ENCODE measurements at regions not wholly inside any gene's neighbourhood (a gene's known extent, or its start where the extent isn't known, plus 50 kb on each side); places are given as distances from the start of the nearest gene placed in this dataset.

DNA sequence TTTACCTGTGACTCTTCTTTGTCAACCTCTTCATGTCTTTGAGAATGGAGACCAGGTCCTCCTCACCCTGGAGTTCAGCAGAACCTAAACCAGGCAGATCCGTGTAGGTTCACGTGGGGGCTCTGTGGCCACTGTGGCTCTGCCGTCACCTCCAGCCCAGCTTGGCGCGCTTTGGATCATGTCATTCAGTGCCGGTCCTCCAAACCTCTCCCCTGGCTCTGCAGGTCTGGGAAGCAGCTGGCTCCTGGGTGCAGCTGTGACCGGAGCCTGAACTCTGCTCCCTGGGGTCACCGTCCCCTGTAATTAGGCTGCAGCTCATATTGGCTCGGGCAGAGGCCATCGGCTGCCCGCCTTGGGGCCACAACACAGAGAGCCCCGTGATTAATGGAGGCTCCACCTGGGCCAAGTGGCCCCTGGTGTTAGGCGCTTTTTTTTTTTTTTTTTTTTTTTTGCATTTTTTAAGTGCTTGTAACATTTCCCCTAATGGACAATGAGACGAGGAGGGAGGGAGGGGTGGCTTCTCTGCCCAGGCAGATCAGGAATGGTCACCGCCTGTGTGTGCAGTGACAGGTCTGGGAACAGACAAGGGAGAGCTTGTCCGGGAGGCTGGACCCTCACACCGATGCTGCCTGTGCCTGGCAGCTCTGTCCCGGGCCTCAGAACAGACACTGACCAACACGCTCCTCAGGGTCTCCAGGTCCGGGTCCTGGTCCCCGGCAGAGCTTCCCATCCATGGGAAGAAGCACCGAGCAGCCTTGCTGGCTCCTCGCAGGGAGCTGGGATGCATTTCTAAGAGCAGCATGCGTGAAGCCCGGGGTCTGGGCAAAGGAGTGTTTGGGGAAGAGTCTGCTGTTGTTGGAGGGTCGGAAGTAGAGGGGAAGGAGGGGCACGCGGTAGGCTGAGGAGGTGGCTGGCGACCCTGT is 247.9 kb downstream of the SEC14L1 start:
- ATAC-seq (no peak), DNase-seq (ENCODE audit: low spot score) (no peak)
- H3K4me3 Mint-ChIP-seq: peak overlapping the region; percentile 85
- no peaks in the 10 kb centered on the region for H3K36me3 Mint-ChIP-seq
- H3K9me3 Mint-ChIP-seq: no peaks in the 10 kb centered on the region
- peaks cover 43 to 50% of the 10 kb centered on the region in 2 donors for H3K4me1 Mint-ChIP-seq (ENCODE audit: low read depth in 2 of 2)
- H3K27ac Mint-ChIP-seq: peak overlapping the region; percentile 79 to 85
- H3K27me3 Mint-ChIP-seq: no peaks in the 10 kb centered on the region

DNA sequence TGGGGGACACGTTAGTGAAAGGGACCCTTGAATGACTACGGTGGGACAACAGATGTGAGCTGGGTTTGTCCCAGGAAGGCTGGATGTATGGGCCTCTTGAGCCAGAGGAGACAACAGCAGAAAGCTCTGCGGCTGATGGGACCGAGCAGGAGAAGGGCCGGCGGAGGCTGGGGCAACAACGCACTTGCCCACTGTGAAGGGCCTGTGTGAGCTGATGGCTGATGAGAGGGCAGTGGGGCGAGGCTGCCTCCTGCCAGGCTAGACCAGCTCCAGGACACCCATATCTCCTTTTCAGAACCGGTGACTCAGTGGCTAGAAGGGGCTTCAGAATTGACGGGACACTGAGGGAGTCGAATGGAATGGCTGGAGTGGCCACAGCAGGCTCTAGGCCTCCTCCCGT is 250.1 kb downstream of the SEC14L1 start:
- H3K36me3 Mint-ChIP-seq: no peaks in the 10 kb centered on the region
- no peak for ATAC-seq
- H3K9me3 Mint-ChIP-seq: no peaks in the 10 kb centered on the region
- peaks cover 40 to 41% of the 10 kb centered on the region in 2 donors for H3K4me1 Mint-ChIP-seq (ENCODE audit: low read depth in 2 of 2)
- no peak for DNase-seq (ENCODE audit: low spot score)
- no peak overlapping the region for H3K4me3 Mint-ChIP-seq
- no peaks in the 10 kb centered on the region for H3K27me3 Mint-ChIP-seq
- H3K27ac Mint-ChIP-seq: peak overlapping the region in 1 of 2 donors; percentile 71

DNA sequence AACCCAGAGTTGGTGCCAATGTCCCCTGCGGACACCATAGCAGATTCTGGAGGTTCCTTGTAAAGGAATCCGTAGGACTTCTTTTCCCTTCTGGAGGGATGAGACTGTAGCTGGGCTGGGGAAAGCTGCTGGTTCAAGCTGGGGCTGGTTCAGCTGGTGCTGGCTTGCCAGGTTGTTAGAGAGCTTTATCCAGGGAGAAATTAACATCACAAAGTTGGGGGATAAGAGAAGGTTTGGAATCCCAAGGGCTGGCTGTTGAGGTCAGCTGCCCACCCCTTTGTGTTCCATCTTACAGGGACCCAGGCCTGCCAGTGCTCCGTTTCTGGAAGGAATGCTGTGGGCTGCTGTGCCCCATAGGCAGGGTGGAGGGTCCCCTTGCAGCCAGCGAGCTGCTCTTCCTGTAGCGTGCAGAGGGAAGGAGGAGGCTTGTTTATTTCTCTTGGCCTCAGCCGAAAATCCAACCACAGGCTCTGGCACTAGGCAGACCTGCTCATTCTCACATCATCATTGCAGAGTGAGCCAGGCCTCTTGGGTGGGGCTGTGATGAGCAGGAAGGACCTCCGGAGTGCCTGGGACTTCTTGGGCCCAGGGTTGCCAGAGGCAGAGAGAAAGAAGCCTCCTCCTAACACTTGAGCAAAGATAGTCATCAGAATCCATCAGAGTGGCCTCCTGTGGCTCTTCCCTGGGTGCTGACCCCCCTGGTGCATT is 251.1 kb downstream of the SEC14L1 start:
- H3K36me3 Mint-ChIP-seq: no peaks in the 10 kb centered on the region
- H3K9me3 Mint-ChIP-seq: no peaks in the 10 kb centered on the region
- no peaks in the 10 kb centered on the region for H3K27me3 Mint-ChIP-seq
- peaks cover 30 to 35% of the 10 kb centered on the region in 2 donors for H3K4me1 Mint-ChIP-seq (ENCODE audit: low read depth in 2 of 2)
- DNase-seq (ENCODE audit: low spot score) (no peak), ATAC-seq (peak; percentile 58 to 59)
- H3K4me3 Mint-ChIP-seq: peak overlapping the region; percentile 38
- peak overlapping the region in 1 of 2 donors; percentile 71 for H3K27ac Mint-ChIP-seq

DNA sequence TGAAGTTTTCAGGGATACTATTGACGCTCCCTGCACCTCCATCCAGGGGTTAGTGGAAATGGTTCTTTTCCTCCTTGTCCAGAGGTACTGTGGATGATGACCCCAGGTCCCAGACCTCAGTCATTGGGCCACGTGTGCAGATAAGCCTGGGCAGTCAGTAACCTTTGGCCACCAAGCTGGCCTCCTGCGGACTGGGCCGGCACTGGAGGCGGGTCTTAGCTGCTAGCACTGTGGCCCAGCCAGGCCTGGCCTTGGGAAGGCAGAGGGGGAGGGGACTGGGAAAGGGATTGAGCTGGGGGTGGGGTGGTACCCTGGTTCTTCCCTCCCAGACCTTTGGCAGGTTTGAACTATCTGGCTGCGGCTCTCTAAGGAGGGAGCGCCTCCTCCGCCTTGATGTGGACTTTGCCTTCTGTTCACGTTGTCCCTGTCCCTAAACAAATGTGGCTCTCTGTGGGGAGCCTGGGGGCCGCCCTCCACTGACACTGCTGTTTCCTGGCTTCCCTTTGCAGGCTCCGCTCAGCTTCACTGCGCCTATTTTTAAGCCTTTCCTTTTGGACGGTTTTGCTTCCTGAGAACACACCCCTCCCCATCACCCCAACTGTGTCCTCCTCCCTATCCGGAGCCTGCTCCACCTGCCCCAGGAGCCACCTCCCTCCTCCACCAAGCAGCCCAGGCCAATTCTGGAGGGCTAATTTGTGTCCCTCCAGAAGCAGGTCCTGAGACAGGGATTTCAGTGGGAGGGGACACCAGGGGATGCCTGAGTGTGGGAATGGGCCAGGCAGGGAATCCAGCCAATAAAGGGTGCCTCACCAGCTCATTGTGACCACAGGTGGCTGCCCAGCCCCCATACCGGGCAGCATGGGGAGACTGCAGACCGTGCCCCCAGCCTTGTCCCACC is 251.9 kb downstream of the SEC14L1 start:
- peaks cover 22 to 33% of the 10 kb centered on the region in 2 donors for H3K4me1 Mint-ChIP-seq (ENCODE audit: low read depth in 2 of 2)
- no peaks in the 10 kb centered on the region for H3K36me3 Mint-ChIP-seq
- no peak for DNase-seq (ENCODE audit: low spot score)
- H3K9me3 Mint-ChIP-seq: no peaks in the 10 kb centered on the region
- H3K27ac Mint-ChIP-seq: peak overlapping the region in 1 of 2 donors; percentile 71
- no peak overlapping the region for H3K4me3 Mint-ChIP-seq
- ATAC-seq: no peak
- no peaks in the 10 kb centered on the region for H3K27me3 Mint-ChIP-seq

DNA sequence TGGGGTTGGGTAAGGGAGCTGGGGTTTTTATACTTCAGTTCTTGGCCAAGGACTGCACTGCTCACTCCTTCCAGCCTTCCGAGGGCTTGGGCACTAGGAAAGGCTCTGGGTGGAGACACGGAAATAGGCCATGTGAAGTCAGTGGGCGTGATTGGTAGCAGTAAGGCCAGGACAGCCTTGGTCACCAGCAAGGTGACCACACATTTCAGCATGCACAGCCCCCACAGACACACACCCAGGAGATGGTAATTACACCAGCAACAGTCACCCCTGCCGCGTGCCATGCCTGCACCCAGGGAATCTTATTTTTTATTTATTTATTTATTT is 252.5 kb downstream of the SEC14L1 start:
- Mint-ChIP-seq H3K4me3 (no peak overlapping the region), H3K36me3 (no peaks in the 10 kb centered on the region), H3K4me1 (ENCODE audit: low read depth in 2 of 2) (peaks cover 24 to 37% of the 10 kb centered on the region in 2 donors), H3K27ac (no peak overlapping the region), H3K9me3 (no peaks in the 10 kb centered on the region), H3K27me3 (no peaks in the 10 kb centered on the region)
- no peak for ATAC-seq
- no peak for DNase-seq (ENCODE audit: low spot score)

DNA sequence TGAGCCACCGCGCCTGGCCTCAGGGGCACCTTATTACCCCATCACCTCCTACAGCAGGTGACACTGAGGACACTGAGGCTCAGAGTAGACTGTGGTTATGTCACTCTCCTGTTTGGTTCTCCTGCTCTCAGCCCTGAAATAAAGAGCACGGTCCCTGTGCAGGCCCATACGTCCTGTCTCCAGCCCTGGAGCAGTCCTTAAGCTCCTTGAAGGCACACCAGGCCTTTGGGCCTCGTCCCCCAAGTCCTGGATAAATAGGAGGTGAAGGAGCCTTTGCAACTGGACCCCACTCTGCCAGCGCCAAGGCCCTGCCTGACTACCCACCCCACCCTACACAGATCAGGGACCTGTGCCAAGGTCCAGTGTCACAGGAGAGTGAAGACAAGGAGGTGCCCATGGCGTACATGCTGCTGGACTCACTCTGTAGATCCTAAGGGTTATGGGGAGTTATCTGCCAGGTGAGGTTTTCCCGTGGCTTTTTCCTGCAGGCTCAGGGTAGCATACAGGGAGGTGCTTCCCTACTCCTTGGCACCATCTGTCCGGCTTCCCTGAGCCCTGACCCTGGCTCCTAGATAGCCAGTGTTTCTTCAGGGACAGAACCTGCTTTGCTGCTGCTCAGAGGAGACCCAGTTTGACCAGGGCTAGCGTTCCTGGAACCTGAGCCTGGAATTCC is 253.2 kb downstream of the SEC14L1 start:
- ATAC-seq: no peak
- DNase-seq (ENCODE audit: low spot score): no peak
- H3K9me3 Mint-ChIP-seq: no peaks in the 10 kb centered on the region
- H3K4me1 Mint-ChIP-seq (ENCODE audit: low read depth in 2 of 2): peaks cover 28 to 36% of the 10 kb centered on the region in 2 donors
- H3K27me3 Mint-ChIP-seq: no peaks in the 10 kb centered on the region
- H3K27ac Mint-ChIP-seq: peak overlapping the region in 1 of 2 donors; percentile 53
- H3K36me3 Mint-ChIP-seq: no peaks in the 10 kb centered on the region
- no peak overlapping the region for H3K4me3 Mint-ChIP-seq

DNA sequence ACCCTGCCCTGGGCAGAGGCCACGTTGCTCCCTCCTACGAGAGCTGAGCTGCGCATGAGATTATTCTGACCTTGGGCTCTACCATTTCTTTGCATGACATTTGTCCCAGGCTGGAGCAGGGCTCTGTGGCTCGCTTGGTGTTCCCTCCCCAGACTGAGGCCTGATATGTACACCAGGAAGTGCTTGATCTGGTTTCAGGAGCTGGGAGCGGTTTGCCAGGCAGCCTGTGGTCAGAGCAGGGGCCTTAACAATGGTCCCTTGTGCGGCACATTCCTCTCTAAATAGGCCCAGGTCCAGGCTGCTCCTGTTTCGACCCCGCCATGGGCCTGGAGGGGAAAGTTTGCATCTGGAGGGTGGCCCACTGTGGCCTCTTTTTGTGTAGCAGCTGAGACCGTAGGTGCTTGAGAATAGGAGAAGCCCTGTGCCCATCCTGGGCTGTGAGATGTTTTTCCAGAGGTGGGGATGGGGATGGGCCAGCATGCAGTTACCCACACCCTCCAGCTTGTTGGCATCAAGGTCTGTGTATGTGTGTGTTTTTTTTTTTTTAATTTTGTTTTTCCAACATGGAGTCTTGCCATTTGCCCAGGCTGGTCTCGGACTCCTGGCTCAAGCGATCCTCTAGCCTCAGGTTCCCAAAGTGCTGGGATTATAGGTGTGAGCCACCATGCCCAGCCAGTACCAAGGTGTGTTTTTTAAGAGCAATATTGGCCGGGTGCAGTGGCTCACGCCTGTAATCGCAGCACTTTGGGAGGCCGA is 253.9 kb downstream of the SEC14L1 start:
- Mint-ChIP-seq H3K4me3 (no peak overlapping the region), H3K27ac (no peak overlapping the region), H3K27me3 (no peaks in the 10 kb centered on the region), H3K9me3 (no peaks in the 10 kb centered on the region), H3K36me3 (no peaks in the 10 kb centered on the region), H3K4me1 (ENCODE audit: low read depth in 2 of 2) (peaks cover 28 to 30% of the 10 kb centered on the region in 2 donors)
- ATAC-seq (no peak), DNase-seq (ENCODE audit: low spot score) (no peak)

DNA sequence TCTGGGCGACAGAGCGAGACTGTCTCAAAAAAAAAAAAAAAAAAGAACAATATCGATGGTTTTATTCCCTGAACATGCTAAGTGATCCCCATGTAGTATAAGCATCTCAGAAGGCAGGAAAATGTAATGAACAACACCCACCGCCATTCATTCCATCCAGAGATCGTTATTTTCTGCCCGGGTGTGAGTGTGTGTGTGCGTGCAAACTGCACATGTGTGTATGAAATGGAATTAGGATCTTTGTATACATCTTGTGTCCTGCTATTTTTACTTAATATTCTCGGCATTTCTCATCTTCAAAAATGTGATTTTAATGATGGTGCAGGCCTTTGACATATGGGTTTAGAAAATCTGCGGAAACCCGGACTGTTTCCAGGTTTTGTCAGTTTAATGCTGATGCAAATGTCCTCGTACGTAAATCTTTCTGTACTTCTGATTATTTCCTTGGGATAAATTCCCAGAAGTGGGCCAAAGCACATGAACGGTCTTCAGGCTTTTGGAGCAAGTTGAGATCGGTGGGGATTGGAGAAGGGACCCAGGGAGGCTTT is 254.8 kb downstream of the SEC14L1 start:
- H3K27me3 Mint-ChIP-seq: no peaks in the 10 kb centered on the region
- no peak overlapping the region for H3K27ac Mint-ChIP-seq
- DNase-seq (ENCODE audit: low spot score) (no peak), ATAC-seq (no peak)
- no peaks in the 10 kb centered on the region for H3K9me3 Mint-ChIP-seq
- H3K4me1 Mint-ChIP-seq (ENCODE audit: low read depth in 2 of 2): peaks cover 33% of the 10 kb centered on the region in 2 donors
- H3K4me3 Mint-ChIP-seq: no peak overlapping the region
- no peaks in the 10 kb centered on the region for H3K36me3 Mint-ChIP-seq

DNA sequence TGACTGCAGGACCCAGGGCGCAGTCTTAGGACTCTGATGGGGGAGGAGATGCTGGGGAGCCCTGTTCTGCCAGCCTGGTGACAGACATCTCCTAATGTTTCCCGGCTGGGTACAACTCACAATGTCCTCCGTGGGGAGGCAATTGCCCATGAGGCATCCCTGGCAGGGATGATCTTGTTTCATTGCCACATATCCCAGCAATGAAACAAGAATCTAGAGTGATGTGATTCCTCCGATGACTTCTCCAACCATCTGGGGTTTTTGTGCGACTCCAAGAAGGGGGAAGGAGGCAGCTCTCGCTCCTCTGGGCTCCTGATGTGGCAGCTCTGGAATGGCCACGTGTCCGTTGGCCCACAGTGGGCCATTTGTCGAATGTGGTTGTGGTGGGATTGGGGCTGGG is 255.8 kb downstream of the SEC14L1 start:
- no peak overlapping the region for H3K27ac Mint-ChIP-seq

DNA sequence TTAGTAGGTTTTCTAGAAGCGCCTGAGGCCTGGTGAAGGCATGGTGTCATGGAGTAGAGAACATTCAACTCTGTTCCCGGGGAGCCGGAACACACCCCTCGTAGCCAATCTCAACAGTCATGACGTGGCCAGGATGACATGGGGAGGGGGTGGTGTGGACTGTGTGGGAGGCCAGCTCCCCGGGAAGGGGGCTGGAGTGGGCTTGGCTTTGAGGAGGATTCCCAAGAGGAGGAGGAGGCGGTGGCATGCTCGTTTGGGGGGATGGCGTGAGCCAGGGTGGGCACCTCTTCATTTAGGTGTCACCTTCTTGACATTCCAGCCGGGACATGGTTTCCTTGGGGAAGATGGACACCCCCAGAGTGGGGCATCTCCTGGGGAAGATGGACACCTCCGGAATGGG is 257.5 kb downstream of the SEC14L1 start:
- H3K27ac Mint-ChIP-seq: peak overlapping the region; percentile 58 to 98
- DNase-seq (ENCODE audit: low spot score) (no peak), ATAC-seq (no peak)
- H3K9me3 Mint-ChIP-seq: no peaks in the 10 kb centered on the region
- H3K36me3 Mint-ChIP-seq: no peaks in the 10 kb centered on the region
- no peaks in the 10 kb centered on the region for H3K27me3 Mint-ChIP-seq
- H3K4me3 Mint-ChIP-seq: no peak overlapping the region
- H3K4me1 Mint-ChIP-seq (ENCODE audit: low read depth in 2 of 2): peaks cover 41 to 44% of the 10 kb centered on the region in 2 donors

More for the DNA sequence above, 255.8 kb downstream of the SEC14L1 start:
- no peak for DNase-seq (ENCODE audit: low spot score)
- Mint-ChIP-seq H3K36me3 (no peaks in the 10 kb centered on the region), H3K9me3 (no peaks in the 10 kb centered on the region), H3K4me1 (ENCODE audit: low read depth in 2 of 2) (peaks cover 34 to 38% of the 10 kb centered on the region in 2 donors), H3K27me3 (no peaks in the 10 kb centered on the region), H3K4me3 (no peak overlapping the region)
- ATAC-seq: no peak

DNA sequence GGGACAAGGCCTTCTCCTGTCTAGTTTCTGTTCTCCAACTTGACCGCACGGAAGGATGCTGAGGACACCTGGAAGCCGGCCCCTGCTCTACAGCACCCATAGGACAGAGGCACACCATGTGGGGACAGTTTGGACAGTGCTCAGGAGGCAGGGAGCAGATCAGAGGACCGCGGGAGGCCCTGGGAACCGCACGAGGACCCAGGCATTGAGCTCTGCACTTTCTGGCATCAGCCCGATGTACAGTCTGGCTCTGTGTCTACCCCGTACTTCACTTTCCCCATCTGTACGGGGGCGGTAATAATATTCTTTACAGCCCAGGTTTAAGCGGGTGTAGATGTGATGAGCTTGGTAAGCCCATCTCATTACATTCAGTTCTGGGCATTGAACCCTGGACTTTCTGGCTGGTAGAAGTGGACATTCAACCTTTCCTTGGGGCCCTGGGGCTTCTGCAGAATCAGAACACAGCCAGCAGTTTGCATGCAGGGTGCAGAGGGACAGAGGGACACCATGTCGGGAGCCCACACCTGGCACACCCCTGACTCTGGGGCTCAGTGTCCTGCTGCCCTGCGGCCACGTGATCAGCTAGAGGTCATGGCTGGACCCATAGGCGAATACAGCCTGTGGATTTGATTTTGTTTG is 258.7 kb downstream of the SEC14L1 start:
- Mint-ChIP-seq H3K4me3 (peak overlapping the region; percentile 90), H3K27me3 (no peaks in the 10 kb centered on the region), H3K27ac (peak overlapping the region; percentile 98 to 99), H3K4me1 (ENCODE audit: low read depth in 2 of 2) (peaks cover 50 to 53% of the 10 kb centered on the region in 2 donors), H3K9me3 (no peaks in the 10 kb centered on the region), H3K36me3 (no peaks in the 10 kb centered on the region)
- ATAC-seq (no peak), DNase-seq (ENCODE audit: low spot score) (no peak)

DNA sequence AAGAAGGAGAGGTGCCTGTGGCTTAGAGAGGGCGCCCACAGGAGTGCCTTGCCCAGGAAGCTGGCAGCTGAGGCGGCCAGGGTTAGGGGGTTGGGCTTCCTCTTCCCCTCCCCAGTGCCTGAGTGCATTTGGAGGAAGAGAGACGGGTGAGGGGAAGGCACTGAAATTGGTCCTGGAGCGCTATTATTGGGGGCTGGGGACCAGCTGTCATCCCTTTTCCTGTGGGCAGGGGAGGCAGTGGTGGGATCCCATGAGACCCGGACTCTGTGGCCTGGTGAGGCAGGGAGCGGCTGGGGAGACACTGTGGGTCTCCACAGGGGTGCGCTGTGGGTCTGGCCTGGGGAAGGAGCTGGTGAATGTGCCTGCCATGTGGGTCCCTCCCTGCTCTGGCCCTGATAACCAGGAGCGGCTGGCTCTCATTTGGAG is 259.7 kb downstream of the SEC14L1 start:
- no peaks in the 10 kb centered on the region for H3K27me3 Mint-ChIP-seq
- H3K4me3 Mint-ChIP-seq: peak overlapping the region; percentile 90
- H3K27ac Mint-ChIP-seq: peak overlapping the region; percentile 98 to 99
- H3K9me3 Mint-ChIP-seq: no peaks in the 10 kb centered on the region
- peaks cover 60 to 63% of the 10 kb centered on the region in 2 donors for H3K4me1 Mint-ChIP-seq (ENCODE audit: low read depth in 2 of 2)
- ATAC-seq (peak; percentile 80 to 81), DNase-seq (ENCODE audit: low spot score) (peak; percentile 82)
- H3K36me3 Mint-ChIP-seq: no peaks in the 10 kb centered on the region
